GM18909 (cell line): ENCODE measurements at regions not wholly inside any gene's neighbourhood (a gene's known extent, or its start where the extent isn't known, plus 50 kb on each side); places are given as distances from the start of the nearest gene placed in this dataset.
"Not testable (repeated sequence)": the region's sequence is repeated elsewhere in the genome, so short reads cannot be mapped to it uniquely, and the experiment has no call there.

Source experiments
- ATAC-seq: cut with Tn5 transposase; IDR thresholded peaks from one replicate; pipeline ENCODE4 v1.9.1; 2021; ENCODE audit warnings: mild to moderate bottlenecking; ENCODE audit not compliant: unreplicated experiment, poor library complexity

GRCh38 chr5:130964231-130965202, 200.5 kb downstream of the HINT1 start:
- no peak for ATAC-seq

GRCh38 chr5:130963798-130964197, 201.3 kb downstream of the HINT1 start:
- no peak for ATAC-seq

DNA sequence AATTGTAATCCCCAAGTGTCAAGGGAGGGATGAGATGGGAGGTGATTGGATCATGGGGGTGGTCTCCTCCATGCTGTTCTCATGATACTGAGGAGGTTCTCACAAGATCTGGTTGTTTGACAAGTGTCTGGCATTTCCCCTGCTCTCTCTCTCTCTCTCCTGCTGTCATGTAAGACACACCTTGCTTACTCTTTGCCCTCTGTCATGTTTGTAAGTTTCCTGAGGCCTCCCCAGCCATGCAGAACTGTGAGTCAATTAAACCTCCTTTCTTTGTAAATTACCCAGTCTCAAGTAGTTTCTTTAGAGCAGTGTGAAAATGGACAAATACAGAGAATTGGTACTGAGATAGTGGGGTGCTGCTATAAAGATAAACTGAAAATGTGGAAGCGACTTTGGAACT, 207.9 kb downstream of the HINT1 start:
- no peak for ATAC-seq

- no peak for ATAC-seq
Observed at GRCh38 chr5:130955041-130955440, 210.0 kb downstream of the HINT1 start.

DNA sequence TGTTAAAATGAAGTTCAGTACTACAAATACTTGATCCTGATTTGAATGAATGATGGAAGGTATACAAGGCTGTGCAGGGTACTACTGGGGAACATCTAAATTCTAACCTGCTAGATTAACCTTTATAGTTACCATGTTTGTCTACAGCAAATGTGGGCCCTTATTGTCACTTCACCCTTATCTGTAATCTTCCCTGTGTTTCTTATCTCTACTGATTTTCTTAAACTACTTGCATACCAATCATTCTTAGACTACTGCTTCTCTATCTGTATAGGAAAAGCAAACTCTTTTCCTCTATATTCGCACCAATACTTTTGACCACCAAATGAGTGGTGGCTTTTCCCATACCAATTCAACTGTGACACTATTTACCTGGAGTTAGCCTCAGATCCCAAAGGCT, 210.7 kb downstream of the HINT1 start:
- no peak for ATAC-seq

DNA sequence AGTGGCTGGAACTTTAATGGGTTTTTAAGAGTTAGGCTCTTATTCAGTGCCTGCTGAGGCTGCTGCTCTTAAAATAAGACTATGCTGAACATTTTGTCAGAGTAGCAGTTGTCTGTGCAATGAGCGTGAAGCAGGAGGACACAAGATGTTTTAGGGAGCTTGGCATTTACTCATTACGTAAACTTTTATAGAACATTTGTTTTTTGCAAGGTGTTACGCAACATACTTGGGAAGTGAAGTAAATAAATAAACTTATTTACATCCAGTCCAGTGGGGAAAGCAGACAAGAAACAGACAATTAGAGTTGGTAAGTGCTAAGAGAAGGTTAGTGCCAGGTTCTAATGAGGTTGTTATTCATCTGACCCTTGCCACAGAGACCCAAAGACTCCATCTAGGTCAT, 226.0 kb downstream of the HINT1 start:
- no peak for ATAC-seq

DNA sequence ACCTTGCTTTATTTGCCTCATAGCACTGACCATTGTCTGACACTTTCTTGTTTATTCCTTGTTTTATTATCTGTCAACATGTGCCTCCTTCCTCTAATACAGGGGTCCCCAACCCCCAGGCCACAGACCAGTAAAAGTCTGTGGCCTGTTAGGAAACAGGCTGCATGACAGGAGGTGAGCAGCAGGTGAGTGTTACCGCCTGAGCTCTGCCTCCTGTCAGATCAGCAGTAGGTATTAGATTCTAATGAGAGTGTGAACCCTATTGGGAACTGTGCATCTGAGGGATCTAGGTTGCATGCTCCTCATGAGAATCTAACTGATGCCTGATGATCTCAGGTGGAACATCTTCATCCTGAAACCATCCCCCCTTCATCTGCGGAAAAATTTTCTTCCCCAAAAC, 228.0 kb downstream of the HINT1 start:
- no peak for ATAC-seq

- no peak for ATAC-seq
Observed at GRCh38 chr5:130923543-130924124, 241.4 kb downstream of the HINT1 start.

DNA sequence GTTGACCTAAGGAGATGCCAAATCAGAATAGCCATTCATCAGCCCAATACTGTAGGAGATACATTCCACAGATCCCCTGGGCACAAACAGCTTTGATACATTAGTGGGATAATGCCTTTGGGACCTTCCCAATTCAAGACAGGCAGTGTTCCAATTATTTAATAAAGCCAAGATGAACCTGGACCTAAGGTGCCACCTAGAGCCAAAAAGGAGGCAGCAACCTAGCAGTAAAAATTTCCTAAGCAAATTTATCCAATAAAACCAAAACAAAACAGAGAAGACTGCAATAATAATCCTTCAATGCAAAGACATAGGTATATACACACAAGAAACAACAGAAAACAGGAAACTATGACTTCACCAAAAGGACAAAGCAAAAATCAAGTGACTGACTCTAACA, 253.0 kb downstream of the HINT1 start:
- no peak for ATAC-seq

GRCh38 chr5:130908186-130908585, 256.9 kb downstream of the HINT1 start:
- ATAC-seq, result no peak

- ATAC-seq, result not testable (repeated sequence)
Observed at GRCh38 chr5:130897537-130898195, 267.4 kb downstream of the HINT1 start.

- ATAC-seq, result not testable (repeated sequence)
Observed at GRCh38 chr5:130897181-130897536, 267.9 kb downstream of the HINT1 start.

DNA sequence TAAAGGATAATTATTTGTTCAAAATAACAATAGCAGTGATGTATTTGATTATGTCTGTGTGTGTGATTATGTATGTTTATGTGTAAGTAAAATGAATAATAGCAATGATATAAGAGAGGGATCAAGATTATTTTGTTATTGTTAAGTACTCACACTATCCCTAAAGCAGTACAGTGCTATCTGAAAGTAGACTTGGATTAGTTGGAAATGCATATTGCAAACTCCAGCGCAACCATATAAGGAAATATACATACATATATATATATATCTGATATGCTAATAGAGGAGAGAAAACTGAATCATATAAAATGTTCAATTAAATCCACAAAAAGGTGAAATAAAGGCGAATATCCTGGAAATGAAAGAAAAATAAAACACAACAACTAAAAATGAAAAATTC, 268.4 kb downstream of the HINT1 start:
- no peak for ATAC-seq

- no peak for ATAC-seq
Observed at GRCh38 chr5:130893006-130893405, 272.1 kb downstream of the HINT1 start.

DNA sequence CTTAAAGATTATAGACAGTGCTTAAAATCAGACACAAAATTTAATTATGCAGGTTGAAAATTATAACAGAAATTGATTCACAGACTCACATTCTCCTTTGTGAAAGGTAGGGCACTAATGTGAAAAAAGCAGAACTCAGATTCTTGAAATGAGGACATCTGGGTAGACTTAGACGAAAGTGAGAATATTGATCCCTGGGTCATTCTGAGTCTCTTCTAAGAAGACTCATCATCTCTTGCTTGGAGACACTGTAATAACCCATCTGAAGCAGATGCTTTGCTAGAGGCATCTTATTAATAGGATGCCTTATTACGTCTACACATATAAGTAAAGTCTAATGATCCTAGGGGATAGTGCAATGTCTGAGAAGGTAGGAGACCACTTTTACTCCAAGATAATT, 274.4 kb downstream of the HINT1 start:
- ATAC-seq, result no peak

DNA sequence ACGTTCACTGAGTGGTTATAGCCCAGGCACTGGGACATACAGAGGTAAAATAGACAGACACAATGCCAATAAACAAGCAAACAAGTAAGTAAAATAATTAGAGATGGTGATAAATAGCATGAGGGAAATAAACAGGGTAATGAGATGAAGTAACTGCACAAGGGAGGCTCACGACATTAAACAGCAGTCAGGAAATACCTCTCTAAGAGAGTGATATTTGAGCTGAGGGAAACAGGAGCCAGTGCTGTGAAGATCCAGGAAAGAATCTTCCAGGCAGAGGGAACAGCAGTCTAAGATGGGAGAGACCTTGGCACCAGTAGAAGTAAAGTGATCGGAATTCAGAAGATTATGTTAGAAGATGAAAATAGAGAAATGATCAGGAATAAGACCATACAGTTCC, 279.4 kb downstream of the HINT1 start:
- no peak for ATAC-seq

DNA sequence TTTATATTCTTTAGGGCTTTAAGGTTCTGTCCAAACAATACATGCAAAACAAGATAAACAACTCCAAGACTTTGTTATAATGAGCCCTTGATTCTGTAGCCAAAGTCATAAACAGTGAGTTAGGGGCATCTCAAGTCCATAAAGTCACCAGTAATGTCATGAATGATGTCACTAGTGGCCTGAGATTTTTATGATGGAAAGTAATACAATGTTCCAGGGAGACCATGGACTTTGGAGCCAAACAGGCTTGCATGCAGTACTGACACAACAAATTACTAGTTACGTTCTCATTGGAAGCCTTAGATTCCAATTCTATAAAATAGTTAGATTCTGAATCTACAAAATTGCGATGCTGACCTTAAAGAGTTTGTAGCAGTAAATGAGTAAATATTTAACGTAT, 280.0 kb downstream of the HINT1 start:
- no peak for ATAC-seq

- ATAC-seq, result no peak
Observed at GRCh38 chr5:130884023-130884422, 281.0 kb downstream of the HINT1 start.

DNA sequence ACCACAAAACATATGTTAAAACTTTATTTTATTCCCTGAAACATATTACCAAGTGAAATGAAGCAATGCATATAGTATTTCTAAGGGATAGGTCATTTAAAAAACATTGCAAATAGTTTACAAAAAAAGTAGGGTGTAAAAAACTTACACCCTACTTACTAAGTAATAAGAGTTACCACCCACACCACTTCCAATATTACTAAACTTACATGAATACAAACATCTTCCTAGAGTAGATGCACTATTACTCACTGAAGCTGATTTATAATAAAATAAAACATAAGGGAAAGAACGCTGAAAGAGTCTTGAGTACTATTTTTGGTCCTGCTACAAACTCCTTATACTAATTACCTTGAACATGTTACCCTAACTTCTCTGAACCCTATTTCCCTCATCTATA, 289.4 kb downstream of the HINT1 start:
- ATAC-seq, result no peak

DNA sequence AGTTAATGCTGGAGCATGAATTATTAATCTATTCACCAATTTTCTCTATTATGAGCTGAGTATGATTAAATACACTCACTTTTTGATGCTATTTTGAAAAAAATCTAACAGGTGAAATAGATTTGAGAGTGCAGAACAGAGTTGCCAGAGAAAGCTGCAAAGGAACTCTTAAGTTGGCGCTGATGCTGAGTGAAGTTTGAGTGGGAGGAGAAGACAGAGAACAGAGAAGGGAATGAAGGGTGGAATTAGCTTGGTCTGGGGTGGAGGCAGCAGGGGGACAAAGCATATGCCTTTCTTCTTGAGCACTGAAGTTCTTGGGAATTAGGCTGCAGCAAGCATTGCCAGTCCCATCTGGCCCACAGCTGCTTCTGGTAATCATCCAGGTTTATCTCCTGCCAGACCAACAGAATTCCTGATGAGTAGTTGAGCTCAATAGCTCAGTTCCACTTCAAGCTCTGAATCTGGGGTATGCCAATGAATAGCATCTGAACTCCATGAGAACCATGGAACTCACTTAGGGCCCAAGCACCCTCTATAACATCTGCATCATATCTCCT, 290.1 kb downstream of the HINT1 start:
- no peak for ATAC-seq
